HS-5 (cell line): ENCODE measurements at regions not wholly inside any gene's neighbourhood (a gene's known extent, or its start where the extent isn't known, plus 50 kb on each side); places are given as distances from the start of the nearest gene placed in this dataset.

ENCODE experiments used
- DNase-seq: peaks from one replicate; pipeline ENCODE4 v3.0.0-alpha.2; 2012; ENCODE audit warnings: low read depth

DNA sequence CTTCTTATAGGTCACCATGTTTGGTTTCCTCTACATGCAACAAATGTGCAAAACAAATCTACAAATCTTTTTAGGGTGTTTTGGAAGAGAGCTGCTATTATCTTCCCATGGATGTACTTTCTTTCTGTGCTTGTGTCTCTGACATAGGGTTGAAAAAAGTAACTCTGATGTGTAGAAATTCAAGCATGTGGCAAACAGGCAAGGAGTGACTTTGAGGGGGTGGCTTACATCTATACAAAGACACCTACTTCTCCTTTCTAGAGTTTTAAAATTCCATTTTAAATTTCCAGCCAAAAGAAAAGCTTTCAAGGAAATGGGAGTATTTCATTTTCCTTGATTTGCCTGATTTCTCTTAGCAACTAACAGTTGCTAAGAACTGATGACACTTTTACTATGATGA lies 904.8 kb upstream of the CELF4 start:
- no peak for DNase-seq

DNA sequence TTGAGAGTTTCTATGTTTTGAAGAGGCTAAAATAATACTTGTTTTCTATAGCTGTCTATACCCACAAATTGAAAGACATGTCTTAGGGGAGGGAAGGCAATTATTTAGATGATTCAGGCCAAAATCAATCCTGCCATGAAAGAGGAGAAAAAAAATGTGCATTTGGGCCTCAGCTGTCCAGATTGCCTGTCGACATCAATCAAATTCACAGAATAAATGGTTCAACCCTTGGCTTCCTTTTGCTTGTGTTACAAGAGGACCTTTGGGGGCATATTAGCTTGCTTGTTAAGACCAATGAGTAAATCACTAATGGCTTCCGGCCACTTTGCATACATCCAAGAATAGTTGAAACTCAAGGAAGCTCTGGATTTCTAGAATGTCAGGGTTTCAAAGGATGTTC lies 900.8 kb upstream of the CELF4 start:
- no peak for DNase-seq

DNA sequence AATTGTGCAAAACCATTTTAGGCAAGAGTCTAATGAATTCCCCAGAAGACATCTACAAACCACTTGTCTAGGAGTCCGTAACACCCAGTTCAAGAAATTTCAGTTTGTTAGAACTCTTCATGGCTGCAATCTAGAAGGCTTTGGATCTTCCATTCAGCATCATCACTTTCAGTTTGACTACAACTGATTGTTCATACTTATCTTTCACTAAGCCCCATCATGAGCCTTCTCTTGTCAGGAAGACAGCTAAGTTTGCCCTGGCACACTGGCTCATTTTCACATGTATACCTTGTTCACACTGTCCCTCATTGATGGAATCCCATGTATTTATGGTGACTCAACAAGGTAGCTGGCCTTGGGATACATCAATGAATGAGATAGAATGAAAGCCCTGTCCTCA lies 898.4 kb upstream of the CELF4 start:
- DNase-seq = no peak

DNA sequence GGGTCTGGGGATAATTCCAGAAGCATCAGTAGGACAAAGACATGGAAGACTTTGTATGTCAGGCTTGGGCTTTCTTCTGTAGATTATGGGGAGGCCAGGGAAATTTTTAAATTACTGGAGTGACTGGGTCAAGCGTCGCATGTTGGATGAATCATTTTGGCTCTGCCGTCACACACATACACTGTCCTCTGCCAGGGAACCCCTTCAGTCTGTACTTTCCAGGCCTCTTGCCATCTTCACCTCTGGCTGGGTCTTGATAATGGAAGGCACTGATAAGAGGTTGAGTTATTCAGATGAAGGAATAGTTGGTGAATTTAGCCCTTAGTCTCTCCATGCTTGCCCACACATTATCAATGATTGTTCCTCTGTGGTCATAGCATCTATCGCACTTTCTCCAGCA lies 895.1 kb upstream of the CELF4 start:
- DNase-seq = no peak

DNA sequence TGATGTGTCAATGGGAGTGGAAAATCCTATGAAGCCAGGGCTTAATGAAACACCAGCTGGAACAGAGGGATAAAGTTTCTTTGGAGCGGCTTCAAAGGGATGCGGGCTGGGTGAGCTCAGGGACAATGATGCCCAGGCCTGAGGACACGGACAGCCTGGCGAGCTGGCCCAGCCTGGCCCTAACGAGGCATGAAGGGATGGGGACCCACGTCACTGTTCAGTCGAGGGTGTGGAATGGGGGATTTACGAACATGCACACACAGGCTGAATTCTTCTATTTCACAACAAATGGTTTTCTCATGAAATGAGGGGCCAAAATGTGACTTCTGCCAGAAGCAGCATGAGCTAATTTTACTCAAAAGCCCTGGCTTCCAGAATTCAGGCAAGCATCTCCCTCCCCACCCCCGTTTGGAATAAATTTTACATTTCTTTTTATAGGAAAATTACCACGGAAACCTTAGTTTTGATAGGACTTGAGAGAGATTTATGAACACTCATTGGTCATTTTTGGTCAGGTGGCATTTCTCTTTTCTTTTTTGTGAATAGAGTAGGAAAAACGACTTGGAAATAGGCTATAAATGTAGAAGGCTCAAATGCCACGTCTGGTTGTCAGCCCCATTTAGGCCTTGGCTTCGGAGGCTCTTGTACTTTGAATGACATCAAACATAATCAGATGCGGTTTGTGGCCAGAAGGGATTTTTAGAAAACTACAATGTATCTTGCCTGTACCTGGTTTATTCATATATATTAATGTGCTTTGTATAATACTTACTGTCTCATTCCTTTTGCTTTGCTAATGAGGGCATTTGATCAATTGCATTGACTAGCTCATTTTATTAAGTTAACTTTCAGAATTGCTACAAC lies 893.8 kb upstream of the CELF4 start:
- DNase-seq = no peak

DNA sequence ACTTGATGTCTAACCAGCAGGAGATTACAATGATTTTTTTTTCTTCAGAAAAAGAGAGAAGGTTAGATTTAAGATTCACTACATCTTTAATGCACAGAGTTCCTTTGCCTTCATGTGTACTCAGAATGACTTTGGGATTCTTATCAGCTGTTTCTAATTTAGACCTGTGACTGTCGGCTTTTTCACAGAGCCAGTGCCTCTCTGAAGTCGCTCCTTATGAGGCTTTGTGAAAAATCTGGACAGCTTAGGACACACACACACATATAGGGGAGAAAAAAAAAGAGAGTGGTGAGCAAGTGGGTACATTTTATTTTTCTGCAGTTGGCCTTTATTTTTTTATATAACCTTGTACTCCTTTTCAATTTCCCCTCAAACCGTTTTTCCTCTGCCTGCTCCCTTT lies 893.1 kb upstream of the CELF4 start:
- DNase-seq = no peak

DNA sequence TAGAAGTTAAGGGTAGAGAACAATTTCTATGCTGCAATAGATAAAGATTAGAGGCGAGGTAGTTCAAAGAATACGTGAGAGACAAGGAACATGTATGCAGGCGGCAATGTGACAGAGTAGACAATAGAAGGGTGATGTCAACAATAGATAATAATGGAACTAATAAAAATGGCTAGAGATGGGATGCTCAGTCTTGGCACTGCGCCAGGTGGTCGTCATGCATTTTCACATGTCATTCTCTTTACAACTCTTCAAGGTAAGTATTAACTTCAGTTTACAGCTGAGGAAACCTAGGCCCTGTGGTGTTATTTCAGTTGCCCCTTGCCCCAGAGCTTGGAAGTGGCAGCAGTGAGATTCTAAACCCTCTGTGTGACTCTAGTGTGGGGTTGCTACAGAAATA lies 890.7 kb upstream of the CELF4 start:
- no peak for DNase-seq

DNA sequence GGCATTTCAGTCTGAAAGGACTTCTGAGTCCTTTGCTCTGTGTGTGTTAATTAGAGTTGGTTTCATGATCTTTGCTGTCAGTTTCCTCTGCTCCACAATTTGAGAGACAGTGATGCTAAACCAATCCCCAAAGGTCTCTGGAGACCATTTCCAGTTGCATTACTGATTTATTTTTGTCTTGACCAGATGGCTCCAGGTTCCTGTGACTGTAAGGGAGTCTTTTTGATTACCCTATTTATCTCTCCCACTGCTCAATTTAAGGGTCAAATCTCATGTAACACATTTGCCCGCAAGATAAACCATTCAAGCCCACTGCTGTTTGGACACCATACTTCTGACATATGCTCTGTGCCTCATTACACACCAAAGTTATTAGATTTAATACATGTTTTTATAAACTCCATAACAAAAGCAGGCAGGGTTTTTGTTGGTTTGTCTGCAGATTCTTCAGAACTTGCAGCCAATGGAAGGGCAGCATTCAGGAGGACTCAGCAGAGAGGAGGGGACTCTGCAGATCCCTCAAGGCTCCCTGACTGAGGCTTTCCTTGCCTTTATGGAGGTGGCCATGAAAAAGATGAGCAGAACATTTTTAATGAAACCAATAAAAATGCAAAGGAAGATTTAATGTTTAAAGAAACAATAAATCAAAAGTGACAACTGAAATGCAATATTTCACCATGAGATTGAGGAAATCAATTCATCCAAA lies 889.3 kb upstream of the CELF4 start:
- DNase-seq = no peak

DNA sequence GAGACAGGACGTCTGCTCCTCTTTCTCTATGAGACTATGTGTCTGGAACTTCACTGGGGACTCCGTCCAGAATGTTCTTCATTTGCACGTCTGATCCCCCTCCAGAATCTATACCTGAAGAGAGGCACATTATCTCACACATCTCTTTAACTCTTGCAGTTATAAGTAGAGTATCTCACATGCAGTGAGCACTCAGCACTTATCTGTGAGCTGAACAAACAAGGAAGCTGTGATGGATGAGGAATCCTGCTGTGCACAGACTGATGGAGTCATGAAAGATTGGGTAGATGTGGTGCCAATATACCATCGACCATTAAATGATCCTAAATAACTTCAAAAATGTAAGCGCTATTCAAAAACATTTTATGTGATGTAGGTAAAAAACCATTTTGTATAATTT lies 888.3 kb upstream of the CELF4 start:
- no peak for DNase-seq

DNA sequence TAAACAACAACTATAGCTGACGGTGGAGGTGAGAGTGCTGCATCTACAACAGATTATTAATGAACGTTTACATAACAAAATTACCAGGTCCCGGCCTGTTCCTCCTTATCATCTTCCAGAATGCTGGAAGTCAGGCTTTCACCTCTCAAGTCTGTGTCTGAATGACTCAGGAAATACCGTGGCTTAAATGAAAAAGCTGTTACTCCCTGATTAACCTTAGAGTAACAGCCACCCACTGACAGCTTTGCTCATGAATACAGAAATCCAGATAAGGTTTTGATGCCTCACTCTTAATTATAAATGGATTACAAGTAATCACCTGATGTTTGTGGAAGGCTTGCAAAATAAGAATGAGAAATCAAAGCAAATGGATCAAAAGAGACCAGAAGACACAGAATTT lies 885.3 kb upstream of the CELF4 start:
- no peak for DNase-seq

DNA sequence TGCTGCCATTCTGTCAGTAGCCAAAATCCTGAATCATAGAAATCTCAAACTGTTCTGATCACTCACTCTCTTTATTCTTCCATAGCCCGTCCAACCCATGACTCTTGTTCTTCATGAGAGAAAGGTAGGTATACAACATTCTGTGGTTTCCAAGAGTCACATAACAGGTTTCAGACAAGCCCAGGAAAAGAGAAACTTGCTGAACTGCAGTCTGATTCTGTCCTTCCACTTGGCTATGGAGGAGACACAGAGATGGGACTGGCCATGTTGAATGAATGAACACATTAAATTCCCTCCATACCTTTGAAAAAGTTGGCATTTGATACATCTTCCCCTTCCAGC lies 880.2 kb upstream of the CELF4 start:
- DNase-seq = no peak

DNA sequence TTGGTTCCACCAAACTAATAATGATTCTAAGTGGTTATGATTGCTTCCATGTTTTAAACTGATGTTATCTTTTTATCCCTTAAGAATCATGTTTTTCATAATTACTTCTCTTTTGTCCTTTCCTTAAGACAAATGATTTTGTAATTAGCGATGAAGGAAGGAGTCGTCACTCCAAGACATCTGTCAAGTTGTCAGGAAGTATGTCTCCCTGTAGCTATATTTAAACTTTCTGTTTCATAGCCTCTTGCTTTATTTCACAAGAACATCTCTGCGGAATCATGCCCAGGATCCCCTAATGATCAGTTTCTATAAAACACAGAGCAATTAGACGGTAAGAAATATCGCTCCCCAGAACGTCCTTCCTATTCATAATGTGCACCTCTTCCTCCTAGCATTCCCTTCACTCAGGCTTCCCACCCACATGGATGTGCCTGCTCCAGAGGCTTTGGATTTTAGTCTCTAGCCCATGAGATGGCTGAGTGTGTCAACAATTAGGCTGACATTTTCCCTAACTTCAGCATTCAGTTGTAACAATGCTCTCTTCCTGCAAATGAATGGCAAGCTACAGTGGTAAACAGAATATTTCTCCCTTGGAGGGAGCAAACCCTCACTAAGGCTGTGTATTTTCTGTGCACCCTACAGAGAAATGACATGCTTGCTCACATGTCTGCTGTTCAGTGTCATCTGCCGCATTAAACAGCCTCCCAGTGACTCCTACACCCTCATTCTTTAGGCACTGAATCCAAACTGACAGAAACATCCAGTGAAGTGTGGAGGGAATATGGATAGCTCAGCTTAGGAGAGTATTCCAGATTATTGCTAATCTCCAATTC lies 879.6 kb upstream of the CELF4 start:
- no peak for DNase-seq

DNA sequence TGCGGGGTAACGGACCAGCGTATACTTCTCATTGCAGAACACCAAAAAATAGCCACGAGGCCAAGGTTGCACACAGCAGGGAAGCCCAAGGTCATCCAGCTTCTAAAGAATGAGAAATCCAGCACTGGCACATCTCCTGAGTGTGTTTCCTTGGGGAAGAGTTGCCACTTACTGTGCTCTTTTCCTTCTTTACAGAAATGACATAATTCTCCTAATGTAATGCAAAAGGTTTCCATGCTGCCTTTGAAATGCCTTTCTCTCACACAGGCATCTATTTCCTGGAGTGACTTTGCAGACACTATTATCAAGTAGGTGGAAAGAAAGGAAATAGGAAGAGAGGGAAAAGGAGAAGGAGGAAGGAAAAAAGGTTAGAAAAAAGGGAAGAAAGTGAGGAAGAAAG lies 862.1 kb upstream of the CELF4 start:
- DNase-seq = no peak

DNA sequence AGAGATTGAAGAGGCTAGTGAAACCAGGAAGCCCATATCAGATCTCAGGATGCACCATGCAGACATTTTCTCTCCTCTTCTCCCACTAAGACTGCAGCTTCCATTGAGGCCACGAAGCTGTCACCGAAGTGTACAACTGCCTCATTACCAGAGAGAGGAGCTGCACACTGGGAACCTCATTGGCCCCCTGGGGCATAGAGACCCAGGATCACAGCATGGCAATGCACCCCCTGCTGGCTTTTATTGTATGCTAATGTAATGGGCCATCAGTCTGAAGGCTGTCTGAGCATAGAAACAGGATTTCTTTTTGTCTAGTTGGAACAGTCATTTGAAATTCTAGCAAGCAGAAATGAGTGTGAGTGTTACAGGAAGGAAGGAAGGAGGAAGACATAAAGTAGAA lies 861.6 kb upstream of the CELF4 start:
- no peak for DNase-seq

DNA sequence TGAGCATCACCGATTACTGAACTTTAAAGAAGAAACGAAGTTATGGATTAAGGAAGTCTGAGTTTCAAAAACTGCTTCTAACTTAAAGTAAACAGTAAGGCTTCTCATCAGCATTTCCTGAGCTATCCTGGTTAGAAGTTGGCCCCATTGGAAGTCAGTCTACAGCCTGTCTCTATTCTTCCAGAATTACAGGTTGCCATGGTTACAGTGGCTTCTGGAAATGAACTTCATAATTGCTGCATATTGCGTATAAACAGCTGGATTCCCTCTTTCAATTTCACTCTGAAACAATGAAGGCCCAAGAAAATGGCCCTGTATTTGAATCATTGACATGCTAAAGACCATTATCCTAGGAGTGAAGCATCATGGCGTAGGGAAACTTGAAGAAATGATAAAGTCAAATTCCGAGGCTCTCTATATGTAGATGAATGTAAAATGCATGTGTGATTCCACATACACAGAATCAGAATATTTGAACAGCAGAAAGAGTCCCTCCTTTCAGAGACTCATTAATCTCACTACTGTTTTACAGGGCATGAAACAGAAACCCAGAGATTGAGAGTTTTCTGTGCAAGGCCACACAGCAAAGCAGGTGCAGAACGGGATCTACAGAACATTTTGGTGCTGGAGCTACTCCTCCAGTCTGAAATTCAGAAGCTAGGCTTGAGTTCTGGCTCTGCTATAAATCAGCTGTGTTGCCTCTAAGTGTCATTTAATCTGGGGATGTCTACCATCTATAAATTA lies 856.4 kb upstream of the CELF4 start:
- no peak for DNase-seq

DNA sequence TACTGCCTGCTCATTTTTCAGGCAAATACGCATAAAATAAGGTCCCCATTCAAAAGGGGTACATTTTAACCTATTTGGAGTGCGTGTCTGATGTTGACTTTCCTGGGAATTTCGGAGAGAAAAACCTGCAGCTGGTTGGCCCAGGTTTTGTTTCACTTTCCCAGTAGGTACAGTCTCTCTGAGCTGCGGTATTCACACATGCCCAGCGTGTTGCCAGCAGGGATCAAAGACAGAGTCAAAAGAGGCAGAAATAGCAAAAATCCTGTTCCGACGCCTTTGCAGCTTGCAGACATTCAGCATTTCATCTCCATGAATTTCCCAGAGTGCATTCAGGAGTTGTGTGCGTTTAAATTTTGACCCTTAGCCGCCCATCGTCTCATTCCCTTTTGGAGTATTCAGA lies 855.4 kb upstream of the CELF4 start:
- DNase-seq = no peak

DNA sequence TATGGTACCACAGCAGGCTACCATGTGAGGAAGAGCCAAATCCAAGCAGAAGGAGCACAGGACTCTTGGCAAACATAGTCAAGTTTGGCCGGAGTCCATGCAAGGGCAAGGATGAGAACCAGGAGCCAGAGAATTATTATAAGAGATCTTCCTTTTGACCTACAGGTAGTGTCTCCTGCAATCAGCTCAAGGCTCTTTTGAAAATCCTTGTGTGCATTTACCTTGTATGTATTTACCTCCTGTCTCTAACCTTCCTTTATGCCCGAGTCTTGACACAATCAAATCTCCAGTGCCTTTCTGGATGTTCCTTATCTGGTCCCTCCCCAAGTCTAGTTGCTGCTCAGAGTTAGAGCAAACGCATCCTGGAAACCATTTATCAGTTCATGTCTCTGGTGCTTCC lies 855.0 kb upstream of the CELF4 start:
- no peak for DNase-seq

DNA sequence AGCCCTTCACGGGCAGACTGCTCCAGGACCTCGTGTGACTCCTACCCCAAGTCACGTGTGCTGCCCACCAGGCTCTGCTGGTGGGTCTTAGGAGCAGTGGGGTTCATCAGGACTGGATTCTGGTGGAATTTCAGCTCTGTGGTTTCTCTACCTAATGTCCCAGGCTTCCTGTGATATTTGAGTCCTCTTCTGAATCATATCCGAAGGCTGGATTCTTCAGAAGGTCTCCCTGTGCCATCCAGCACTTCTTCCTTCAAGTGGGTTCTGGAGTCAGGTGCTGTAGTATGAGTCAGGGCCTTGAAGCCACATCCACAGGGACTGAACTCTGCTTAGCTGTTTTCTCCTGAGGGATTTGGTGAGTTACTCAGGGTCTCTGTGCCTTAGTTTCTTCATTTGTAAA lies 850.2 kb upstream of the CELF4 start:
- no peak for DNase-seq

DNA sequence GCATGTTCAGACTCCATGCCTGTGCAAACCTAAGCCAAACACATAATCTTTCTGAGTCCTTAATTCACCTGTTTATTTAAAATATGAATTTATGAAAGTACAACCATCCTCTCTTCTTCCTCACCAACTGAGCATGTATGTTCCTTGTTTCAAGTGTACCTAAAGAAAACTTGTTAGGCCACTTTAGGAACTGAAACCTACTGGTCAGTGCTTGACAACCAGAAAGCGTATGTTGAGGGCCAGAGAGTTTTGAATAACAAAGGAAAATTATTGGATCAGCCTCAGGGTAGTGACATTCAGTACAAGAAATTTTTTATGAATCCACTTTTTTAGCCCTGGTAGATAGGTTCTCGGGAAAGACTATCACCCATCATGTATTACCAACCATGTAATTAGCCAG lies 847.6 kb upstream of the CELF4 start:
- no peak for DNase-seq

DNA sequence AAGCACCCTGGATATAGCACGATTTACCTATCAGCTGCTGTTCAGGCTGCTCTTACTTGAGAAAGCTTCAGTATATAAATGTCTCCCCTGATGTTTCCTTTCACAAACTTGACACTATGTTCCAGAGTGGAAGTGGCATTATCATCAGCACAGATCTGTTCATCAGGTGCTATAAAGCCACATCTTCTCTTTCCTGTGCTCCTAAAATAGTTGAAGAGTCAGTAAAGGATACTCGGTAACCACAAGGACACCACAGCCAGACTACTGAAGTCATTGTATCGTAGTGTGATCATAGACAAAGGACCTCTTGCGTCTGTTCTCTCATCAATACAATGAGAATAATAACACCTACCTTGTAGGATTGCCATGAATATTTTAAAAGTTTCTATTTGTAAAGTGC lies 841.0 kb upstream of the CELF4 start:
- no peak for DNase-seq

DNA sequence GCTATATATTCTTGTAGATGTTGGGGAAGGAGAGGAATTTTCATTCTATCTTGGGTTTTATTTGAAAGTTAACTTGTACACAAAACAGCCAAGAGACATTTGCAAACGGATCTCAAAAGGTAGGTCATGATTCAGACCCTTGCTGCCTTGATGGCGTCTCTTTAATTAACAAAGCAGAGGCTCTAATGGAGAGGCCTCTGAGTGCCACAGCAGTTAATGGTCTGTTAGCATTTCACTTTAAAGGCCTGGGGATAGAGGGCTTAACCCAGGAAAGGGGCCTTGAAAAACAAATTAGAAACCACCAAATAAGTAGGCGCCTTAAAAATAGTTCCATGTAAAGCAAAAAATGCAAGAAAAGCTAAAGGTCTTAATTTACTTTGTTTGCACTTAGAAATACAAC lies 836.9 kb upstream of the CELF4 start:
- no peak for DNase-seq

DNA sequence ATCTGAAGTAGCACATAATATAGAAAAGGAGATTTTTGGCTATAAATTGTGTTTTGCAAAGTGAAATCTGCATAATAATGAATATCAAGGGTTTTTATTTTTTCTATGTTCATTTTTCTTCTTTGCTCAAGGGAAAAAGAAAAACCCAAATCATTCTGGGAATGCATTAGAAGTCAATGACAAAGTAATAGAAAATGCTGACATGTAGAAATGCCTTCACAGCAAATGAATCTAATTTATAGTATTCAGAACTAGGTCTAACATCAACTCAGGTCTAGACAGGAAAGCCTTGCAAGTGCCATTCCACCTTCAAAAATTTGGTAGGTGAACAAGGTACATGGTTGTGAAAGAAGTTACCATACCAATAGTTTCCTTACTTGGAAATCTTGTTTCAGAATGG lies 831.5 kb upstream of the CELF4 start:
- no peak for DNase-seq
